ENCODE measurements at regions not wholly inside any gene's neighbourhood (a gene's known extent, or its start where the extent isn't known, plus 50 kb on each side); places are given as distances from the start of the nearest gene placed in this dataset.

DNA sequence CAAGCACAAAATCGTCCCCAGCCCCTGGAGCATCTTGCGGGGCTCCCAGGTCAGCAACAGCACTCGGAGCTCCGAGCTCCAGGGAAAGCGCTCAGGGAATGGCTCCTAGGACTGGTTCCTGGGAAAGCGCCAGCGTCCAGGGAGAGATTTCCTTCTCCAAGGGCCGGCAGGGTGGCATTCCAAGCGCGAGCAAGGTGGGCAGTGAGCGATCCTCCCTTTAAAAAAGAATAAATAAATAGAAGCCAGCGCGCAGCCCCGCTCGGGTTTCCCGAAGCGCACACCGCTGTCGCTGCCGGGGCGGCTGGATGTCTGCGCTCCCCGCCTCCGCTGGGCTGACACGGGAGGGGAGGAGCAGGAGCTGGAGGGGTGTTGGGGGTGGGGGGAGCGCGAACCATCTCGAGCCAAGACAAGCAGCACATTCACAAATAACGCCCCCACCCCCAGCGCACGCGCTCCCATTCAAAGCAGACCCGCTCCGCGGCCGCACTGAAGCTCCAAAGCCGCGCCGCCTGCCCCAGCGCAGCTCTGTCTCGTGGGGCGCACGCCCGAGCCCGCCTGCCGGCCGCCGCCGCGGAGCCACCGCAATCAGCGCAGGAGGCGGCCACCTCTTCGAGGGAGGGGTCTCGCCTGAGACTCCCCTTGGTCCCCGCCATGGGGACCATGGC, 327.4 kb downstream of the SH3GL2 start:
- Histone ChIP-seq H3K9me1 (ENCODE audit: insufficient read depth, low read length) (no peaks in the 10 kb centered on the region), H3K9ac (ENCODE audit: low read depth, low read length) (no peak overlapping the region), H4K20me1 (ENCODE audit: insufficient read depth, low read length) (no peaks in the 10 kb centered on the region), H3K36me3 (ENCODE audit: control insufficient read depth, insufficient read depth, low read length) (no peaks in the 10 kb centered on the region), H3K23ac (ENCODE audit: low read depth, low read length) (no peak overlapping the region), H3K18ac (ENCODE audit: low read depth, low read length) (no peak overlapping the region), H4K91ac (ENCODE audit: insufficient read depth, low read depth, low read length) (no peak overlapping the region), H3K4ac (ENCODE audit: low read depth, low read length) (no peak overlapping the region), H3K4me2 (ENCODE audit: low read depth, low read length) (no peak overlapping the region), H2AK9ac (replicated peaks; ENCODE audit: low read depth, low read length, poor library complexity) (no peak overlapping the region), H3K27me3 (ENCODE audit: control insufficient read depth, insufficient read depth, low read length) (peaks cover 25% of the 10 kb centered on the region), H2AFZ (replicated peaks; ENCODE audit: low read length, poor library complexity) (no peak overlapping the region), H3K4me1 (ENCODE audit: control insufficient read depth, insufficient read depth, low read length) (no peaks in the 10 kb centered on the region), H2BK5ac (ENCODE audit: low read depth, low read length, poor library complexity, severe bottlenecking) (no peak overlapping the region), H2BK15ac (ENCODE audit: low read depth, low read length) (no peak overlapping the region), H3K9me3 (ENCODE audit: control insufficient read depth, insufficient read depth, low read length) (no peaks in the 10 kb centered on the region), H3K56ac (ENCODE audit: extremely low read depth, insufficient read depth, low read length) (no peak overlapping the region), H3K79me1 (ENCODE audit: low read depth in 1 of 2, low read length in 2 of 2) (no peaks in the 10 kb centered on the region), H3K27ac (ENCODE audit: insufficient read depth, low read length) (no peak overlapping the region), H2AK5ac (ENCODE audit: low read depth, low read length) (no peak overlapping the region), H3K14ac (replicated peaks; ENCODE audit: low read depth, low read length) (no peak overlapping the region), H4K5ac (ENCODE audit: low read depth, low read length) (no peak overlapping the region), H3K4me3 (ENCODE audit: insufficient read depth, low read depth, low read length) (no peak overlapping the region), H2BK20ac (ENCODE audit: low read depth, low read length) (no peak overlapping the region), H4K8ac (ENCODE audit: low read depth in 2 of 2, low read length in 2 of 2) (no peak overlapping the region), H2BK120ac (ENCODE audit: low read depth, low read length) (no peak overlapping the region)
- CTCF ChIA-PET, result no interaction called here
- POLR2A ChIA-PET (ENCODE audit: unreplicated experiment), result no interaction called here
- no peak for DNase-seq
- ATAC-seq (ENCODE audit: low read depth), result no peak
- no TSS peak for BruUV-seq (replicated peaks)
- intact Hi-C loops (cut with micrococcal nuclease), result no loop called here
- in situ Hi-C loops (cut with MboI; ENCODE audit: low sequenced_read_pairs), result no loop called here
- dilution Hi-C loops (cut with HindIII; ENCODE audit: low sequenced_read_pairs, unreplicated experiment), result no loop called here
- TF ChIP-seq MAZ (IDR thresholded peaks at IDR 0.05; ENCODE audit: borderline replicate concordance, low read depth, low read length), result no peak
- no peak for TF ChIP-seq CEBPB (IDR thresholded peaks at IDR 0.05; ENCODE audit: low read depth, low read length)
- no peak for TF ChIP-seq POLR2A (IDR thresholded peaks at IDR 0.05; ENCODE audit: low read depth, low read length)
- TF ChIP-seq MXI1 (IDR thresholded peaks at IDR 0.05; ENCODE audit: borderline replicate concordance, low read depth, low read length), result no peak
- no peak for TF ChIP-seq NFE2L2 (IDR thresholded peaks at IDR 0.05; ENCODE audit: low read depth, low read length)
- no peak for TF ChIP-seq RCOR1 (IDR thresholded peaks at IDR 0.05; ENCODE audit: insufficient replicate concordance, low read length)
- TF ChIP-seq FOS (IDR thresholded peaks at IDR 0.05; ENCODE audit: low read depth, low read length), result no peak
- no CpG with 5 or more reads among the region's 56 CpGs for WGBS, 2 experiments (ENCODE audit: extremely low coverage in 2 of 2, insufficient read length in 1 of 2)
